AG09319 (cell line): ENCODE measurements at regions not wholly inside any gene's neighbourhood (a gene's known extent, or its start where the extent isn't known, plus 50 kb on each side); places are given as distances from the start of the nearest gene placed in this dataset.

Experiments used
- DNase-seq: peaks from one replicate; pipeline ENCODE4 v3.0.0-alpha.2; 2010; ENCODE audit warnings: low read depth; ENCODE audit errors: extremely low read depth
- TF ChIP-seq, protein P1 (sequence below): IDR thresholded peaks from 2 replicates; pipeline ENCODE4 v1.5.1; 2011; ENCODE audit warnings: low read depth, mild to moderate bottlenecking, inconsistent platforms, low read length, moderate library complexity

DNA sequence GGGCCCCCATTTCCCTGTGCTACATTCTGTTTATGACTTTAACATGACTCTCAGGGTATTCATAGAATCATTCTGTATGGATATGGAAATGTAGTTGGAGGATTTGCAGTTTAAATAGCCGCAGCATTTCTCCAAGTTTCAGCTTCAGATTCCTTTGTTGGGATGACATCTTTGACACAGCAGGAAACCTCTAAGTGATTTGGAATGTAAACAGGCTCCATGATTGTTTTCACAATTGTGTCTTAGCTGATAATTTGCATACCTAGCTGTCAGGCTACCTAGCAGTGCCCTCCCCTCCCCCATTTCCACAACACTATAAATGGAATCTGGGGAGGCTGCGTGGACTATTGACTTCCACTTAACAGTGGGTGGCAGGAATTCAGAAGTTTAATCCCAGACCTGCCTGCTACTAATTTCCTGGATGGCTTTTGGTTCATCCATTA is 290.2 kb downstream of the HLX start:
- TF ChIP-seq, protein P1, sequence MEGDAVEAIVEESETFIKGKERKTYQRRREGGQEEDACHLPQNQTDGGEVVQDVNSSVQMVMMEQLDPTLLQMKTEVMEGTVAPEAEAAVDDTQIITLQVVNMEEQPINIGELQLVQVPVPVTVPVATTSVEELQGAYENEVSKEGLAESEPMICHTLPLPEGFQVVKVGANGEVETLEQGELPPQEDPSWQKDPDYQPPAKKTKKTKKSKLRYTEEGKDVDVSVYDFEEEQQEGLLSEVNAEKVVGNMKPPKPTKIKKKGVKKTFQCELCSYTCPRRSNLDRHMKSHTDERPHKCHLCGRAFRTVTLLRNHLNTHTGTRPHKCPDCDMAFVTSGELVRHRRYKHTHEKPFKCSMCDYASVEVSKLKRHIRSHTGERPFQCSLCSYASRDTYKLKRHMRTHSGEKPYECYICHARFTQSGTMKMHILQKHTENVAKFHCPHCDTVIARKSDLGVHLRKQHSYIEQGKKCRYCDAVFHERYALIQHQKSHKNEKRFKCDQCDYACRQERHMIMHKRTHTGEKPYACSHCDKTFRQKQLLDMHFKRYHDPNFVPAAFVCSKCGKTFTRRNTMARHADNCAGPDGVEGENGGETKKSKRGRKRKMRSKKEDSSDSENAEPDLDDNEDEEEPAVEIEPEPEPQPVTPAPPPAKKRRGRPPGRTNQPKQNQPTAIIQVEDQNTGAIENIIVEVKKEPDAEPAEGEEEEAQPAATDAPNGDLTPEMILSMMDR = no peak
- no peak for DNase-seq

- TF ChIP-seq, protein P1 = no peak
- no peak for DNase-seq
Observed at GRCh38 chr1:221170171-221170570, 290.9 kb downstream of the HLX start.

DNA sequence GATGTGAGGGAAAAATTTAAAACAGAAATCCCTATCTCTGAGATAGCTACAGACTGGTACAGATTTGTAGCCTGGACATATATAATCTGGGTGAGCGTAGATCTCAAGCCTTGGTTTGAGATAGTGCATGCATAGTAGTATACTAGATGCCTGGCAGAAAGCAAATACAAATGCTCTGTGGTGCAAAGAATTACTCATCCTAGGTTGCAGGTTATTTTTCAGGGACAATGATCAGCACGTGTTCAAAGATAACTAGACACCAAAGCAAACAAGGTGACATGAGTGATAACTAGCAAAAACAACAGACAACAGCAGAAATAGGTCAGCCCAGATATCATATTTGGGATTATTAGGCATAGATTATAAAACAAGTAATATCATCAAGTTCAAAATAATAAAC is 292.5 kb downstream of the HLX start:
- TF ChIP-seq, protein P1 = no peak
- no peak for DNase-seq

GRCh38 chr1:221172841-221173240 is 293.6 kb downstream of the HLX start:
- no peak for DNase-seq

DNA sequence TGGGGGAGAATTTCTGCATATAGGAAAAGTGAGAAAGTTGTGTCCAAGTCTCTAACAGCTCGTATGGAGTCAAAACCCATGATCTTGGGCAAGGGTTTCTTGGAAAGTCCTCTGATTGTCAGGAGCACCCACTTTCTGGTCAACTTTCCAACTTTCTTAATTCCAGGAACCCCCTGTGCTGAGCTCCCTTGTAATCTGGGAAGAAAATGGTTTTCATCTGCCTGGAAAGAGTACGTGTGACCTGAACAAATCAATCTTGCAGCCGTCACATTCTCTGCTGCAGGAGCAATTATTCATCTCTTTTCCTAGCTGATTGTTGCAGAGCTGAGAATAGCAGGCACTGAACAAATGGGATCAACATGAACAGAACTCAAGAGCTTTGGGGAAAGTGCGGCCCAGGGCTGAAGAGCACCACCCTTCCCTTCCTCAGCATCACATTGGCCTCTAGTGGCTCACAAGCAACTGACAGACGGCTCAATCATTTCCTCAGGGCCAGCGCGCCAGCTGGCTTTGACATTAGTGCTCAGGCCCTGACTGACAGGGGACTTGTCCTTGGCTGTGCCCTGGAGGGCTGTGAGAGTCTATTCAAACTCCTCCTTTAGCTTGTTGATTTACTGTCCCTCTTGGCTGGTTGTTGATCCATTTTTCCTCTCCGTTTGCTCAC is 295.2 kb downstream of the HLX start:
- DNase-seq = no peak

More at GRCh38 chr1:221172841-221173240, 293.6 kb downstream of the HLX start:
- TF ChIP-seq, protein P1 = no peak

GRCh38 chr1:221175249-221175648 is 296.0 kb downstream of the HLX start:
- TF ChIP-seq, protein P1 = no peak
- no peak for DNase-seq

More for the DNA sequence above, 295.2 kb downstream of the HLX start:
- TF ChIP-seq, protein P1 = no peak

DNA sequence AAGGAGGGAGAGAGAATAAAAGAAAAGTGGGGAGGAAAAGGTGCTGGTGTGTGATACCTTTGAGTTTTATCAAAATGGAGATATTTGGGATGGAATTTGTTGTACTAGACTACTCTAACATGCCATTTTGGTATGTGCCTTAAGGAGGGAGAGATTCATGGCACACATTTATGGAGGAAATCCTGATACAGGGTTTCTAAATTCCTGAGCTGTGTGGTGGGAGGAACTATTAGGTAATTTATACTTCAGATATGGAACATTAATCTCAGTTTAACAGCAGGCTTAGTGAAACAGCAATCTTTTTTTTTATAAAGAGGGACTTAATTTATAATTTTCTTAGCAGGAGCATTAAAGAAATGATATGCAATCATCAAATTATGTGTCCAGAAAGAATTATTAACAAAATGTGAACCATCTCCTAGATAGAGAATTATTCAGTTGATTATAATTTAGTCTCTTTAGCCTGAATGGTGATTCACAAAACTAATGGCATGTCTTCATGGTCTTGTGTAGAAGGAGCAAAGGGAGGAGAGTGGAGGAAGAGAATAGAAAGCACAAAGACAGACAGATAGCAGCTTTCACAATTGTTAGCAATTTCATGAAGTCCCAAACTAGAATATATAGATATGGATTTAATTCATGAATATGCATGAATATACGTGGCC is 301.6 kb downstream of the HLX start:
- DNase-seq = no peak
- TF ChIP-seq, protein P1 = no peak
